ENCODE measurements at regions not wholly inside any gene's neighbourhood (a gene's known extent, or its start where the extent isn't known, plus 50 kb on each side); places are given as distances from the start of the nearest gene placed in this dataset.

DNA sequence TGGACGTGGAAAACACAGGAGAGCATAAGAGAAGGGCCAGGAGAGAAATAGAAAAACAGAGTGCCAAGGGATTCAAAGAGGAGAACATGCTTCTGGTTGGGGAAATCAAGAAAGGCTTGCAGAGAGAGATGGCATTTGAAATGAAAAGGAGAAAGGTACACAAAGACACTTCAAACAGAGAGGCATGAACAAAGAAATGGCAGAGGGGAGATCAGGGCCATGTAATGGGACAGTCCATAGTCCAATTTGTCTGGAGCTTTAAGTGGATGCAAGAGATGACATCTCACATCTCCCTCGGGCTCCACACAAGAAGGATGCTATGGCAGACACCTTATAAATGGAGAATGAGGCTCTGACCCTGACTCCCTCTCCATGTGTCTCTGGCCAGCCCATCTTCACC, 331.1 kb downstream of the MLLT3 start:
- no peak for DNase-seq (ENCODE audit: low spot score)

DNA sequence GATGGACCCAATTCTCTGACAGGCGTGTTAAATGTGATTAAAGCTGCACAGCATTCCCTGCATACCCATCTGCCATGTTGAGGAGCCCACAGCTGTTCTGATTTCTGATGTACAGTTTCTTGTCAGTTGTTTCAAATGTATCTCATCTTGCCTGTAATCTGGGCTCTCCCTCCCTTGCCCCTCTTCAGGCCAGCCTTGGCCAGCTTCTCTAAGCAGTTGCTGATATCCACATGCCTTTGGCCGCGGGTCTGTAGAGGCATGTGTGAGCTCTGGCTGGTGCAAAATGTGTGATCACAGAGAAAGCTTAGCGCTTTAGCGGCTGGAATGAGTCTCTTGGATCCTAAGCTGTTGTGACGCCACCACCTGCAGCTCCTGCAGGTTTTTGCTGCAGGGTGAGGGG, 332.0 kb downstream of the MLLT3 start:
- DNase-seq (ENCODE audit: low spot score), result no peak

DNA sequence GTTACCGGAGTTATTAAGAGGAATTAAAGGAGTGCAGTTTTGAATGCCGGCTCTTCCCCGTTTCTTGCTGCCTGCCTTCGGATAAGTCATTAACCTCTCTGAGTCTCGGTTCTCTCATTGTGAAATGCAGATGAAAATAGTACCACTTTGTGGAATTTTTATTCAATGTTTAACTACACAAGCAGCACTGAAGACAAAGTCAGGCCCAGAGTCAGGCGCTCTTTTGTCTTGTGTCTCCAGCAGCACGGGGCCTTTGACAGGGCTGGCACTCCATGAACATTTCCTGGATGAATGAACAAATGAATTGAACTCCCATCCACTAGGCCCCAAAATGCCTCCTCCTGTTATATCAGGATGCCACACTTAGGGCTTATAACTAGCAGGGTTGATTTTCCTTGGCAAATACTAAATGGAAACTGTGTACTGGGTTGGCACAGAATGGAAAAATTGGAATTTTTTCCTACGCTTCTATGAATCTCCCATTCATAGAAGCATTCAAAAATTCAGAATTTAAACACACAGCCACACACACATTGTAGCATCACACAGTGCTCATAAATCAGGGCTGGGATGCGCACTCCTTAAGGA, 332.8 kb downstream of the MLLT3 start:
- no peak for DNase-seq (ENCODE audit: low spot score)

GRCh38 chr9:20286969-20287368, 335.3 kb downstream of the MLLT3 start:
- DNase-seq (ENCODE audit: low spot score), result no peak

DNA sequence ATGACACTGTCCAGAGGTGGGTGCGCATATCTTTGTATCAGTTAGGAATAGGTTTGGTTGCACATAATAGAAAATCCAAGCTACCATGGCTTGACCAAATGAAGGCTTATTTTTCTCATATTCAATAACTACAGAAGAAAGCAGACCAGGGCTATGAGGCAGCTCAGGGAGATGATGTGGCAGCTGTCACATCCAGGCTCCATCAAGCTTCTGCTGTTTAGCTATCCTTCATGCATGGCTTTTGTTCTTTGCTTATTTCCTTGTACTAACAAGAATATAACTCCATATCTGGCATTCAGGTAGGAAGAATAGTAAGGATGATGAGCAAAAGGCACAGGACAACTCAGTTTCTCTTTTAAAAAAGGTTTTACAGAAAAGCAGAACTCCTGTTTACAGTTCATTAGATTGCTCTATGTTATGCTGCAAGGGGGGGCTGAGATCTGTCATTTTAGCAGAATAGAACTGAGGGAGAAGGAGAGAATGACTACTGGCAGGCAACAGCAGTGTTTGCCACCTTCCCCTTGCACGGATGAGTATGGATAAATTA, 336.1 kb downstream of the MLLT3 start:
- DNase-seq (ENCODE audit: low spot score), result no peak

GRCh38 chr9:20284601-20285289, 337.6 kb downstream of the MLLT3 start:
- DNase-seq (ENCODE audit: low spot score), result no peak

DNA sequence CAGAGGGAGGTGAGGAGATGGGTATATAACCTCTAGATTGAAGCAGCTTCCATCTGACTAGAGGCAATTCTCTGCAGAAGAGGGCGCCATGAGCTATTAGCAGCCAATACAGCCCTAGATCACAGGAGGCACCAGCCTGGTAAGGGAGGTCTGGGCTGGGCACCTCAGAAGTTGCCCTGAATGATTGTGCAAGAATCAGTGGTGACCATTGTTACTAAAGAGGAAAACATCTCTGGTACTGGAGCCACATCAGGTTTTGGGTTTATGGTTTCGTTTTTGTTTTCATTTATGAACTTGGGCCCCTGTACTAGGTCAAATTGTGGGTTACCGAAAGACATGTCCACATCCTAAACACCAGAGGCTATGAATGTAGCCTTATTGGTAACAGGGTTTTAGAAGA, 342.0 kb downstream of the MLLT3 start:
- DNase-seq (ENCODE audit: low spot score), result peak; percentile 26

GRCh38 chr9:20276762-20277161, 345.5 kb downstream of the MLLT3 start:
- no peak for DNase-seq (ENCODE audit: low spot score)

DNA sequence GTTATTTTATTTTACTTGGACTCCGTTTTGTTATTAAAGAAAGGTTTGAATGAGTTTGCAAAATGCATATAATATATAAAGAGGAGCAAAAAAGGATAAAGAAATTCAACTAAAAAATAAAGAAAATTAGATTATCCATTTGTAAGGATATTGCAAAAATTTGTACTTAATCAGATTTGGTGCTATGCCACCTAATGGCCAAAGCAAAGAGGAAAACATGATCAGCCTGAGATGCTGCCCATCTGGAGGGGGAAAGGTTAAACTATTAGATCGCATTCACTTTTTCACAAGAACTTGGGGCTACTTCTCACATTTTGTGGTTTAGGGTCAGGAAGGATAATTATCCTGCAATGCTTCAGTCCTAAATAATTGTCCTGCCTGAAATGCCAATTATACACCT, 350.6 kb downstream of the MLLT3 start:
- DNase-seq (ENCODE audit: low spot score), result peak; percentile 18

GRCh38 chr9:20271096-20271495, 351.2 kb downstream of the MLLT3 start:
- DNase-seq (ENCODE audit: low spot score), result no peak

DNA sequence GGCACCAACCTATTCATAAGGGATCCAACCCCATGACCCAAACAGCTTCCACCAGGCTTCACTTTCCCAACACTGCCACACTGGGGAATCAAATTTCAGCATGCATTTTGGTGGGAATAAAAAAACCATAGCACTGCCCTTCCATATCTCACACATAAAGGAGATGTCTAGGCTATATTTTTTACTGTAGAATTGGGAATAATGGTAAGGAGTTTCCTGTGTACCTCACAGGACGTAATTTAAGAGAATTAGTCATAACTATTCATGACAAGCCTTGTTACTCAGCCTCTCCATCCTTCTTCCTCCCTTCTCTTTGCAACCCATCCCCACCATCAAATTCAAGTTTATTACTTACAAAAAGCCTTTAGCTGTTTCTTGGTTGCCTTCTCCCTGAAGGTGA, 352.1 kb downstream of the MLLT3 start:
- no peak for DNase-seq (ENCODE audit: low spot score)

DNA sequence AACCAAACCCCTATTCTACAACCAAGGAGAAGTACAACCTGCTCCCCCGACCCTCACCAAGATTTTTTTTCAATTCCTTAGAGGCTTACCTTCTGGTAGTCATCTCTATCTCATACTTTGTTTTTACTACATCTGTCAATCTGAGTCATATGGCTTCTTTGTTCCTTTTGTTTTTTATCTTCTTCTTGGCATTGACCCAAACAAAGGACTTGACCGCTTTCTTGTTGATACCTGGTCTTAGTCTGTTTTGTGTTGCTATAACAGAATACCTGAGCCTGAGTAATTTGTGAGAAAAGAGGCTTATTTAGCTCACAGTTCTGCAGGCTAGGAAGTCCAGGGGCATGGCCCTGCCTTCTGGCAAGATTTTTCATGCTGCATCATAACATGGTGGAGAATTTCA, 352.7 kb downstream of the MLLT3 start:
- DNase-seq (ENCODE audit: low spot score), result no peak

DNA sequence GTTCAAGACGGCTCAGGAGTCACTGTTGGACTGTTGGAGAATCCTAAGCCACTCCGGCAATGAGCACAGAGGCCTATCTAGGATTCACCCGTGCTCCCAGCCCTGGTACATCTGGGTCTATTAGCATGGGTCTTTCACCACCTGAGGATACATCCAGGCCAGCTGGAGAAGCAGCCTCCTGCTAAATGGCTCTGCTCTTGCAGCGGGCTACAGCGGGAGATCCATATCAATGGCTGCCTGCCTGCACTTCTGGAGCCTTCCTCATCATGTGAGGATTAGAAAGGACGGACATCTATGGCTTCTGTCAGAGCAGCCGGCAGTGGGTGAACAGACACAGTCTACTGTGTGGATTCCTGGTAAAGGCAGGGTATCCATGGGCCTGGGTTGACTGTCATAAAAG, 357.4 kb downstream of the MLLT3 start:
- no peak for DNase-seq (ENCODE audit: low spot score)

DNA sequence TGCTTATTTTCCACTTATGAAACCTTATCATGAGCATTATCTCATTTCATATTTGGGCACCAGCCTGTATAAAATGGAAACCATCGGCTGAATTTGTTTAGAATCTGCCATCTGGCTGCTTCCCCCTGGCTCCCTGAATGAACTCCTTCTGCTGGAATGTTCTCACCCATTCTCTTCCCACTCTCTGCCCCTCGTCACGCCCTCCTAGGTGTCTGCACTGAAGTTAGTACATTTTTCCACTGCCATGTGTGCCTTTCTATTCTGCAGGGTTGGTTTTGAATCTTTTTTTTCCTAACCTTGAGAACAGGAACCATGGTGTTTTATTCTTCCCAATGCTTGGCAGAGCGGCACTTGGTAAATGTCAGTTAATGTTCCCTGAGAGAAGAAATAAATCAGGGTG, 359.7 kb downstream of the MLLT3 start:
- no peak for DNase-seq (ENCODE audit: low spot score)

GRCh38 chr9:20256284-20256948, 365.9 kb downstream of the MLLT3 start:
- DNase-seq (ENCODE audit: low spot score), result no peak

DNA sequence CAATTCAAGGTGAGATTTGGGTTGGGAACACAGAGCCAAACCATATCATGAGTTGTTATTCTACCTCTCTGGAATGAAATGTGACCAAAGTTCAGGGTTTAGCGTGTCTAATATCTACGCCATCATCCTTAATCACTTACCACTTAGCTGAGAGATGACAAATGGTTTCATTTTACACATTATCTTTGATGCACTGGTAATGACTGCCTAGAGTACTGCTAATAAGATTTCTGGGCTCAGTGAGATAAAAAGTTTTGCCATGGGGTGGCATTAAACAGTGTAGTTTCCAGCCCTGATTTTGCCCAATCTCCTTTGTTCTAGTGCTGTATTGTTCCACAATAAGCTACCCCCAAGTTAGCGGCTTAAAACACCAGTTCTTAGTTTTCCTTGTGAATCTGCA, 367.2 kb downstream of the MLLT3 start:
- no peak for DNase-seq (ENCODE audit: low spot score)

DNA sequence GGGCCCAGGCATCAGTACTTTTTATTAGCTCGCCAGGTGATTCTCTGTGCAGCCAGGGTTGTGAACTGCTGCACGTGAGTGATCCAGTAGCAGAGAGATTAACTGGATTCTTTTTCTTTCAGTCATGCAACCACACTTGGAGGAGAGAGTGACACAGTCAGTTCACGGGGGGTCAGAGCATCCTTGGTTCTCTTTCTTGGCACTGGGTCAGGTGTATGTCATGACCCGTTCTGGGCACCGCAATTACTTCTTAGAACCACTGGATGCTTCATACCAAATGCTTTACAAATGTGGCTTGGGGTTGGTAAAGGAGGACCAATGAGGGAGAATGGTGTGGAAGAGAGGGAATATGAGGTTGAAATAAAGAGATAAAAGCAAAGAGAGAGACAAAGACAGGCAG, 368.7 kb downstream of the MLLT3 start:
- no peak for DNase-seq (ENCODE audit: low spot score)

DNA sequence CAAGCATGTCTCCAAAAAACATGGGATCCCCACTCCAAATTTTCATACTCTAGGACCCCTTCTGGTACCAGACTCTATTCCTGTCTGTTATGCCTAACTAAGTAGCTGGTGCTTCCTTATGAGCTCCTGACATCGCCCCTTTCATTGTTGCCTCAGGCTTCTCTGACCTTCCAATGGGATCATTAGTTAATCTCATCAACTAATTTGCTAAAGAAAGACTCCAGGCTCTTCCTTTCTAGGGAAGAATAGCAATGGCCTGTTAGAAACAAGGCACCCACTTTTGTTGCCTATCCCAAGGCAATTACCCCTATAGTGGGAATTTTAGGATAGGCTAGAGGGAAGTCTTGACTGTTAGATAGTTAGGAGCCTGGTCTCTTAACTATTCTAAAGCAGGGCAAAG, 369.5 kb downstream of the MLLT3 start:
- DNase-seq (ENCODE audit: low spot score), result no peak

GRCh38 chr9:20250791-20251190, 371.5 kb downstream of the MLLT3 start:
- no peak for DNase-seq (ENCODE audit: low spot score)

DNA sequence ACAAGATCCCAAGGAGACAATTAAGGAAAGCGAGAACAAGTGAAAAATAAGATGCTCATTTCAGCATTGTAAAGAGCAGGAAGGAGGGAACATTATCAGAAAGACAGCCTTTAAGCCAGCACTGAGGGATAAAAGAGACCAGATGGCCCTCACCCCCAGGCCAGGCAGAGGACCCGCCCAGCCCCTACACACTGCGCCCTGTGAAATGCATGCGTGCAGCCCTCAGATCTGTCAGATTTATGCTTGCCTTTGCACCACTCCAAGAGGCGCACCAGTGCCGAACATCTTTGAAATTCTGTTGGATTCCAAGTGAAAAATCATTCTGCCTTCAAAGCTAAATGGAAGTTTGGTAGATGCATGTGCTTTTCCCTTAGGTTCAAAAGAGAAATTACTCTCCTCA, 378.0 kb downstream of the MLLT3 start:
- DNase-seq (ENCODE audit: low spot score), result no peak

DNA sequence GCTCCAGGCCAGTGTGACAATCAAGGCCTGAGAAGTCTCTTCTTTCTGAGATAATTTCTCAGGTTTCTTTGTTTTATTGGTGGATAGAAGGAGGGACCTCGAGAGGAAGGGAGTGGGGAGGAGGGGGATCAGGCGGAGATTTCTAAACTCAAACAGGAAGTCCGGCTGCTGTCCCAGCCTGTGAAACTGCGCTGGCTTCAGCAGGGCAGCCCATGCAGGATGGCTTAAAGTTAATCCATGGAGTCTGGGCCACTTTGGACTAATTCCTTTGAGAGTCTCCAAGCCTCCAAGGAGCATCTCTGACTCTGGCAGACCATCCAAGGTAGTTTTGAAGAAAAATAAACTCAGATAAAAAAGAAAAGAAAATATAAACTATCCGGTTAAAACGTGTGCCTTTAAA, 378.5 kb downstream of the MLLT3 start:
- DNase-seq (ENCODE audit: low spot score), result no peak

- no peak for DNase-seq (ENCODE audit: low spot score)
Observed at GRCh38 chr9:20242510-20243189, 379.6 kb downstream of the MLLT3 start.

DNA sequence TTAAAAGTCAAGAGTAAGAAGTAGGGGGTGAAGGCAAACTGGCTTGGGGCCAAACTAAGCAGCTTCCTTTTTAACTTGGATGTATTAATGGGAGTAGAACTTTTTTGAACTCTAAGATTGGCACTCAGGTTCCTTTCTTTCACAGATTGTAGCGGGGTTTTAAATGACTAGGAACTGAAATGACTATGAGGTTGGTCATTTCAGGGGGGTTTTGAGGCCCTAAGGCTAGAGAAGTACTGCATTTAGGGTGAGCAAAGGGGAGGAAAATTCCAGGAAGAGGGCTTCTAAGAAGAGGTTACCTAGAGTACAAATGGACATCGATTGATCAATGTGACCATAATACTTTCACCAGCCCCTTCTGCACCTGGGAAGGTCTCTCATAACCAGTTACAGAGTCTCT, 381.8 kb downstream of the MLLT3 start:
- DNase-seq (ENCODE audit: low spot score), result no peak
